ENCODE measurements at regions not wholly inside any gene's neighbourhood (a gene's known extent, or its start where the extent isn't known, plus 50 kb on each side); places are given as distances from the start of the nearest gene placed in this dataset.

DNA sequence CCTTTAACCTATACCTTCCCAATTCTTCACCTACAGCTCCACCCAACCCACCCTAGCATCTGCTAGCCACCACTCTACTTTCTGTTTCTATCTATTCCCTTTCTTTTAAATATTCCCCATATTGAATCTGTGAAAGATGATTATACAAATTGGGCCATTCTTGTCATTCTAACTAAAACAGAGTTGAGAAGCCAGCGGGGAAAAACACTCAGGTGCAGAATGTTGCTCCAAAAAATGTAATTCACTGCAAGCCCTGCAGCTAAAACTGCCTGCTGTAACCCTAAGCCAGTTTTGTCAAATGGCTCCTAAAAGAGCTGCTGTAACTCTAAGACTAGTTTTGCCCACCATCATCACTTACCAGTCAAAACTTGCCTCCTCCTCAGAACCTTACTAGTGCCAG lies 1468.6 kb upstream of the MIR17HG start:
- H3K36me3 ChIP-seq (ENCODE audit: control insufficient read depth in 4 of 4, insufficient read depth in 3 of 4, low read depth in 1 of 4, low read length in 3 of 4) = no peaks in the 10 kb centered on the region
- H3K4me3 ChIP-seq (ENCODE audit: low read depth in 1 of 3, low read length in 3 of 3) = no peak overlapping the region
- TF ChIP-seq HNF4G (IDR thresholded peaks at IDR 0.05) = no peak
- TF ChIP-seq, protein P1, sequence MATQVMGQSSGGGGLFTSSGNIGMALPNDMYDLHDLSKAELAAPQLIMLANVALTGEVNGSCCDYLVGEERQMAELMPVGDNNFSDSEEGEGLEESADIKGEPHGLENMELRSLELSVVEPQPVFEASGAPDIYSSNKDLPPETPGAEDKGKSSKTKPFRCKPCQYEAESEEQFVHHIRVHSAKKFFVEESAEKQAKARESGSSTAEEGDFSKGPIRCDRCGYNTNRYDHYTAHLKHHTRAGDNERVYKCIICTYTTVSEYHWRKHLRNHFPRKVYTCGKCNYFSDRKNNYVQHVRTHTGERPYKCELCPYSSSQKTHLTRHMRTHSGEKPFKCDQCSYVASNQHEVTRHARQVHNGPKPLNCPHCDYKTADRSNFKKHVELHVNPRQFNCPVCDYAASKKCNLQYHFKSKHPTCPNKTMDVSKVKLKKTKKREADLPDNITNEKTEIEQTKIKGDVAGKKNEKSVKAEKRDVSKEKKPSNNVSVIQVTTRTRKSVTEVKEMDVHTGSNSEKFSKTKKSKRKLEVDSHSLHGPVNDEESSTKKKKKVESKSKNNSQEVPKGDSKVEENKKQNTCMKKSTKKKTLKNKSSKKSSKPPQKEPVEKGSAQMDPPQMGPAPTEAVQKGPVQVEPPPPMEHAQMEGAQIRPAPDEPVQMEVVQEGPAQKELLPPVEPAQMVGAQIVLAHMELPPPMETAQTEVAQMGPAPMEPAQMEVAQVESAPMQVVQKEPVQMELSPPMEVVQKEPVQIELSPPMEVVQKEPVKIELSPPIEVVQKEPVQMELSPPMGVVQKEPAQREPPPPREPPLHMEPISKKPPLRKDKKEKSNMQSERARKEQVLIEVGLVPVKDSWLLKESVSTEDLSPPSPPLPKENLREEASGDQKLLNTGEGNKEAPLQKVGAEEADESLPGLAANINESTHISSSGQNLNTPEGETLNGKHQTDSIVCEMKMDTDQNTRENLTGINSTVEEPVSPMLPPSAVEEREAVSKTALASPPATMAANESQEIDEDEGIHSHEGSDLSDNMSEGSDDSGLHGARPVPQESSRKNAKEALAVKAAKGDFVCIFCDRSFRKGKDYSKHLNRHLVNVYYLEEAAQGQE (IDR thresholded peaks at IDR 0.05) = no peak
- no peak overlapping the region for H3K9ac ChIP-seq (ENCODE audit: low read depth in 1 of 2, low read length in 2 of 2)
- no peak for DNase-seq (ENCODE audit: low spot score)
- H3K27me3 ChIP-seq (ENCODE audit: control insufficient read depth in 4 of 4, insufficient read depth in 4 of 4, low read length in 3 of 4) = no peaks in the 10 kb centered on the region
- 0% methylated on average over 1 of the region's 1 CpG for WGBS
- H3K27ac ChIP-seq (ENCODE audit: low read depth in 1 of 2, low read length in 2 of 2) = no peak overlapping the region
- H3K9me3 ChIP-seq (ENCODE audit: control insufficient read depth in 4 of 4, low read length in 3 of 4) = no peaks in the 10 kb centered on the region
- no peaks in the 10 kb centered on the region for H3K4me1 ChIP-seq (ENCODE audit: control insufficient read depth in 4 of 4, insufficient read depth in 4 of 4, low read length in 3 of 4)

DNA sequence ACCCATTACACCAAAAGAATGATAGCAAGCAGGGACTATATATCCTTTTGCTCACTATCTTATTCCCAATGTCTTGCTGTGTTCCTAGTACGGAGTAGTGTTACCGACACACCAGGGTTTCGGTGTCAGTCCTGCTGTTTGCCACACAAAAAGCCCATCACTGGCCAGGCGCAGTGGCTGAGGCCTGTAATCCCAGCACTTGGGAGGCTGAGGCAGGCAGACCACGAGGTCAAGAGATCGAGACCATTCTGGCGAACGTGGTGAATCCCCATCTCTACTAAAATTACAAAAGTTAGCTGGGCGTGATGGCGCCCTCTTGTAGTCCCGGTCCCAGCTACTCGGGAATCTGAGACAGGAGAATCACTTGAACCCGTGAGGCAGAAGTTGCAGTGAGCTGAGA lies 1467.3 kb upstream of the MIR17HG start:
- H3K9me3 ChIP-seq (ENCODE audit: control insufficient read depth in 4 of 4, low read length in 3 of 4) = no peaks in the 10 kb centered on the region
- no peaks in the 10 kb centered on the region for H3K4me1 ChIP-seq (ENCODE audit: control insufficient read depth in 4 of 4, insufficient read depth in 4 of 4, low read length in 3 of 4)
- no peak overlapping the region for H3K27ac ChIP-seq (ENCODE audit: low read depth in 1 of 2, low read length in 2 of 2)
- no peaks in the 10 kb centered on the region for H3K27me3 ChIP-seq (ENCODE audit: control insufficient read depth in 4 of 4, insufficient read depth in 4 of 4, low read length in 3 of 4)
- TF ChIP-seq YY1 (IDR thresholded peaks at IDR 0.05) (no peak), EGR1 (IDR thresholded peaks at IDR 0.05; ENCODE audit: low read depth in 2 of 2) (no peak), RAD21 (IDR thresholded peaks at IDR 0.05) (no peak), HNF4G (IDR thresholded peaks at IDR 0.05) (no peak), RXRA (IDR thresholded peaks at IDR 0.05) (no peak), TAF1 (conservative IDR thresholded peaks at IDR 0.05) (no peak), FOXA2 (IDR thresholded peaks at IDR 0.05) (no peak), GABPA (IDR thresholded peaks at IDR 0.05 in 1 of 2, conservative IDR thresholded peaks at IDR 0.05 in 1 of 2) (no peak), FOXA1 (IDR thresholded peaks at IDR 0.05) (no peak), SP1 (IDR thresholded peaks at IDR 0.05) (no peak), HNF4A (conservative IDR thresholded peaks at IDR 0.05) (no peak), JUND (IDR thresholded peaks at IDR 0.05) (no peak), NR2F2 (IDR thresholded peaks at IDR 0.05) (no peak)
- TF ChIP-seq, protein P2, sequence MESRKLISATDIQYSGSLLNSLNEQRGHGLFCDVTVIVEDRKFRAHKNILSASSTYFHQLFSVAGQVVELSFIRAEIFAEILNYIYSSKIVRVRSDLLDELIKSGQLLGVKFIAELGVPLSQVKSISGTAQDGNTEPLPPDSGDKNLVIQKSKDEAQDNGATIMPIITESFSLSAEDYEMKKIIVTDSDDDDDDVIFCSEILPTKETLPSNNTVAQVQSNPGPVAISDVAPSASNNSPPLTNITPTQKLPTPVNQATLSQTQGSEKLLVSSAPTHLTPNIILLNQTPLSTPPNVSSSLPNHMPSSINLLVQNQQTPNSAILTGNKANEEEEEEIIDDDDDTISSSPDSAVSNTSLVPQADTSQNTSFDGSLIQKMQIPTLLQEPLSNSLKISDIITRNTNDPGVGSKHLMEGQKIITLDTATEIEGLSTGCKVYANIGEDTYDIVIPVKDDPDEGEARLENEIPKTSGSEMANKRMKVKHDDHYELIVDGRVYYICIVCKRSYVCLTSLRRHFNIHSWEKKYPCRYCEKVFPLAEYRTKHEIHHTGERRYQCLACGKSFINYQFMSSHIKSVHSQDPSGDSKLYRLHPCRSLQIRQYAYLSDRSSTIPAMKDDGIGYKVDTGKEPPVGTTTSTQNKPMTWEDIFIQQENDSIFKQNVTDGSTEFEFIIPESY (IDR thresholded peaks at IDR 0.05) = no peak
- TF ChIP-seq, protein P3, sequence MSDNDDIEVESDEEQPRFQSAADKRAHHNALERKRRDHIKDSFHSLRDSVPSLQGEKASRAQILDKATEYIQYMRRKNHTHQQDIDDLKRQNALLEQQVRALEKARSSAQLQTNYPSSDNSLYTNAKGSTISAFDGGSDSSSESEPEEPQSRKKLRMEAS (IDR thresholded peaks at IDR 0.05) = no peak
- TF ChIP-seq, protein P4, sequence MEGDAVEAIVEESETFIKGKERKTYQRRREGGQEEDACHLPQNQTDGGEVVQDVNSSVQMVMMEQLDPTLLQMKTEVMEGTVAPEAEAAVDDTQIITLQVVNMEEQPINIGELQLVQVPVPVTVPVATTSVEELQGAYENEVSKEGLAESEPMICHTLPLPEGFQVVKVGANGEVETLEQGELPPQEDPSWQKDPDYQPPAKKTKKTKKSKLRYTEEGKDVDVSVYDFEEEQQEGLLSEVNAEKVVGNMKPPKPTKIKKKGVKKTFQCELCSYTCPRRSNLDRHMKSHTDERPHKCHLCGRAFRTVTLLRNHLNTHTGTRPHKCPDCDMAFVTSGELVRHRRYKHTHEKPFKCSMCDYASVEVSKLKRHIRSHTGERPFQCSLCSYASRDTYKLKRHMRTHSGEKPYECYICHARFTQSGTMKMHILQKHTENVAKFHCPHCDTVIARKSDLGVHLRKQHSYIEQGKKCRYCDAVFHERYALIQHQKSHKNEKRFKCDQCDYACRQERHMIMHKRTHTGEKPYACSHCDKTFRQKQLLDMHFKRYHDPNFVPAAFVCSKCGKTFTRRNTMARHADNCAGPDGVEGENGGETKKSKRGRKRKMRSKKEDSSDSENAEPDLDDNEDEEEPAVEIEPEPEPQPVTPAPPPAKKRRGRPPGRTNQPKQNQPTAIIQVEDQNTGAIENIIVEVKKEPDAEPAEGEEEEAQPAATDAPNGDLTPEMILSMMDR (IDR thresholded peaks at IDR 0.05; ENCODE audit: low read depth, low read length, missing input control) = no peak
- TF ChIP-seq, protein P1 (IDR thresholded peaks at IDR 0.05) = no peak
- TF ChIP-seq, protein P5, sequence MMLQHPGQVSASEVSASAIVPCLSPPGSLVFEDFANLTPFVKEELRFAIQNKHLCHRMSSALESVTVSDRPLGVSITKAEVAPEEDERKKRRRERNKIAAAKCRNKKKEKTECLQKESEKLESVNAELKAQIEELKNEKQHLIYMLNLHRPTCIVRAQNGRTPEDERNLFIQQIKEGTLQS (IDR thresholded peaks at IDR 0.05) = no peak
- 90% methylated on average over 13 of the region's 13 CpGs for WGBS
- H3K4me3 ChIP-seq (ENCODE audit: low read depth in 1 of 3, low read length in 3 of 3) = no peak overlapping the region
- H3K36me3 ChIP-seq (ENCODE audit: control insufficient read depth in 4 of 4, insufficient read depth in 3 of 4, low read depth in 1 of 4, low read length in 3 of 4) = no peaks in the 10 kb centered on the region
- no peak overlapping the region for H3K9ac ChIP-seq (ENCODE audit: low read depth in 1 of 2, low read length in 2 of 2)
- DNase-seq (ENCODE audit: low spot score) = no peak

All from liver (tissue), 8 donors.